Stimulated activated CD4-positive, alpha-beta T cell treated with anti-CD3 and anti-CD28 coated beads, Interleukin-12 subunit alpha, Interleukin-12 subunit beta, amount 100 ng/mL, for 24 hours (primary cell): ENCODE measurements at regions not wholly inside any gene's neighbourhood (a gene's known extent, or its start where the extent isn't known, plus 50 kb on each side); places are given as distances from the start of the nearest gene placed in this dataset.

Experiments
- DNase-seq, 2 experiments: peaks; one replicate each; pipeline ENCODE4 v3.0.0-alpha.2; 2020; ENCODE audit warnings: low read depth in 2 of 2

GRCh38 chr7:155872678-155873369, 60.6 kb upstream of the SHH start:
- no peak for DNase-seq

GRCh38 chr7:155871211-155871610, 58.9 kb upstream of the SHH start:
- no peak for DNase-seq

- no peak for DNase-seq
These were observed 58.3 kb upstream of the SHH start for GRCh38 chr7:155870334-155871180.

GRCh38 chr7:155869784-155870076, 57.5 kb upstream of the SHH start:
- DNase-seq, result no peak

- DNase-seq, result no peak
These were observed 56.9 kb upstream of the SHH start for GRCh38 chr7:155868955-155869783.

GRCh38 chr7:155867734-155868400, 55.6 kb upstream of the SHH start:
- no peak for DNase-seq

- DNase-seq, result no peak
These were observed 55.0 kb upstream of the SHH start for GRCh38 chr7:155867280-155867679.

- DNase-seq, result no peak
These were observed 53.7 kb upstream of the SHH start for GRCh38 chr7:155865830-155866525.

- DNase-seq, result no peak
These were observed 52.9 kb upstream of the SHH start for GRCh38 chr7:155864991-155865690.

- no peak for DNase-seq
These were observed 52.2 kb upstream of the SHH start for GRCh38 chr7:155864271-155864985.

- DNase-seq, result no peak
These were observed 51.5 kb upstream of the SHH start for GRCh38 chr7:155863721-155864151.

- no peak for DNase-seq
These were observed 50.0 kb upstream of the SHH start for GRCh38 chr7:155862123-155862892.
